ENCODE measurements at regions not wholly inside any gene's neighbourhood (a gene's known extent, or its start where the extent isn't known, plus 50 kb on each side); places are given as distances from the start of the nearest gene placed in this dataset.

GRCh38 chr12:77777274-77777673 lies 53.4 kb upstream of the NAV3 start:
- no peak for DNase-seq (ENCODE audit: low read depth)
- no peak for TF ChIP-seq MYC (IDR thresholded peaks at IDR 0.05; ENCODE audit: low read depth, low read length)
- no peak for TF ChIP-seq POLR2A (IDR thresholded peaks at IDR 0.05; ENCODE audit: extremely low read depth, insufficient read length)
- TF ChIP-seq, protein P1, sequence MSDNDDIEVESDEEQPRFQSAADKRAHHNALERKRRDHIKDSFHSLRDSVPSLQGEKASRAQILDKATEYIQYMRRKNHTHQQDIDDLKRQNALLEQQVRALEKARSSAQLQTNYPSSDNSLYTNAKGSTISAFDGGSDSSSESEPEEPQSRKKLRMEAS (IDR thresholded peaks at IDR 0.05; ENCODE audit: low read depth, low read length): no peak
- TF ChIP-seq CTCF (IDR thresholded peaks at IDR 0.05; ENCODE audit: low read depth, low read length): no peak
- no peak overlapping the region for H3K4me3 ChIP-seq (ENCODE audit: low read depth, low read length)

- no peak for TF ChIP-seq POLR2A (IDR thresholded peaks at IDR 0.05; ENCODE audit: extremely low read depth, insufficient read length)
- TF ChIP-seq CTCF (IDR thresholded peaks at IDR 0.05; ENCODE audit: low read depth, low read length): no peak
- TF ChIP-seq, protein P1 (IDR thresholded peaks at IDR 0.05; ENCODE audit: low read depth, low read length): no peak
- no peak for TF ChIP-seq MYC (IDR thresholded peaks at IDR 0.05; ENCODE audit: low read depth, low read length)
Observed at GRCh38 chr12:77774761-77775160, 55.9 kb upstream of the NAV3 start.

GRCh38 chr12:77772676-77773298 lies 57.9 kb upstream of the NAV3 start:
- H3K4me3 ChIP-seq (ENCODE audit: low read depth, low read length): no peak overlapping the region
- TF ChIP-seq MYC (IDR thresholded peaks at IDR 0.05; ENCODE audit: low read depth, low read length) (no peak), POLR2A (IDR thresholded peaks at IDR 0.05; ENCODE audit: extremely low read depth, insufficient read length) (no peak), CTCF (IDR thresholded peaks at IDR 0.05; ENCODE audit: low read depth, low read length) (no peak)
- TF ChIP-seq, protein P1 (IDR thresholded peaks at IDR 0.05; ENCODE audit: low read depth, low read length): no peak
- no peak for DNase-seq (ENCODE audit: low read depth)

More at GRCh38 chr12:77774761-77775160, 55.9 kb upstream of the NAV3 start:
- no peak overlapping the region for H3K4me3 ChIP-seq (ENCODE audit: low read depth, low read length)
- no peak for DNase-seq (ENCODE audit: low read depth)

DNA sequence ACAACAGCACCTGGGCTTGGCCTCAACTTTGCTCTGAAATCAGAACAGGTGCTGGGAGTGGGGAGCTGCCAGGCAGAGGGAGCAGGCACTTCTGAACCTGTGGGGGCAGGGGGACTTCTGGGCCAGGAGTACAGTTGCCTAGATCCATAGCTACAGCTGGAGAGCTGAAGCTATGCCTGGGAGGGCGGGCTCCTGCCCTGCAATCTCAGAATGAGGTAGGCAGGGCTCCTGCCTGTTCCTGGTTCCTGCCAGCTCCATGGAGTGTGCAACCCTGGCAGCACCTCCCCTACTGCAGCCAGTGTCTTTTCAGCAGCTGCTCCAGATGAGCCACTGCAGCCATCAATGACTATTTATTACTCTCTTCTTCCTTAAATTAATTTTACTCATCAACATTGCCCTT lies 62.1 kb upstream of the NAV3 start:
- TF ChIP-seq CTCF (IDR thresholded peaks at IDR 0.05; ENCODE audit: low read depth, low read length): no peak
- TF ChIP-seq POLR2A (IDR thresholded peaks at IDR 0.05; ENCODE audit: extremely low read depth, insufficient read length): no peak
- TF ChIP-seq, protein P1 (IDR thresholded peaks at IDR 0.05; ENCODE audit: low read depth, low read length): no peak
- no peak for TF ChIP-seq MYC (IDR thresholded peaks at IDR 0.05; ENCODE audit: low read depth, low read length)
- no peak overlapping the region for H3K4me3 ChIP-seq (ENCODE audit: low read depth, low read length)
- no peak for DNase-seq (ENCODE audit: low read depth)

DNA sequence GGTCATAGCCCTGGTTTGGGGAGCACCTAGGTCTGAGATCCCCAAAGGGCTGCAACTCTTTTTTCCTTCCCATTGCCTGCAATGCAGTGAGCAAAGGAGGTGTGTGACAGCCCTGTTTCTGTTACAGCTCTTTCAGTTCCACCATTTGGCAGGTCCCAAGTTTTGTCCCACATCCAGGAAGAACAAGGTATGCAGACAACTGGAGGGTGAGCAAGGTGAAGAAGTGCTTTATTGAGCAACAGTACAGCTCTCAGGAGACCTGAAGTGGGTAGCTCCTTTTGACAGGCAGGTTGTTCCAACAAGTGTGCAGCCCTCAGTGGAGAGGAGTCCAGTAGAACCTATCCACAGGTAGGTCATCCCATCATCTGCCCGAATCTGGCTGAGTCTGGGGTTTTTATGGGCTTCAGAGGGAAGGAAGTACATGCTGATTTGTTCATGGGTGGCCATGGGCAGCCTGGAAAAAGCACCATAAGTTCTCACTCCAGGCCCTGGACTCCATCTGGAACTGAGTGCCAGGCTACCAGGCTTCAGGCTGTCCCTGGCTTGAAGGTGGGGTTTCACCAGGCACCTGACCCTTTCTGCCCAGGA lies 62.8 kb upstream of the NAV3 start:
- TF ChIP-seq, protein P1 (IDR thresholded peaks at IDR 0.05; ENCODE audit: low read depth, low read length): no peak
- TF ChIP-seq CTCF (IDR thresholded peaks at IDR 0.05; ENCODE audit: low read depth, low read length): no peak
- no peak for TF ChIP-seq MYC (IDR thresholded peaks at IDR 0.05; ENCODE audit: low read depth, low read length)
- TF ChIP-seq POLR2A (IDR thresholded peaks at IDR 0.05; ENCODE audit: extremely low read depth, insufficient read length): no peak
- peak; percentile 7 for DNase-seq (ENCODE audit: low read depth)
- H3K4me3 ChIP-seq (ENCODE audit: low read depth, low read length): no peak overlapping the region
